AG04449 (cell line): ENCODE measurements at regions not wholly inside any gene's neighbourhood (a gene's known extent, or its start where the extent isn't known, plus 50 kb on each side); places are given as distances from the start of the nearest gene placed in this dataset.

Source experiments
- CTCF ChIA-PET: fragments of 350-600 bp; formaldehyde crosslinking; extraction: SDS; loops from one replicate; lab custom pipeline; 2021; ENCODE audit warnings: antibody characterized with exemption; lab: Yijun Ruan, JAX
- POLR2A ChIA-PET: fragments of 400-600, 350-600 bp; formaldehyde crosslinking; extraction: SDS; loops from one replicate; lab custom pipeline; 2020; ENCODE audit warnings: antibody characterized with exemption, inconsistent platforms; lab: Yijun Ruan, JAX
- DNase-seq: peaks from one replicate; pipeline ENCODE4 v3.0.0-alpha.2; 2010; ENCODE audit warnings: low read depth, low spot score
- H3K4me3 ChIP-seq: 2 replicates; pipeline ENCODE4 v1.5.1; 2011; ENCODE audit warnings: low read depth, mild to moderate bottlenecking, control low read depth, low read length
- TF ChIP-seq, protein P1 (sequence below): IDR thresholded peaks from one replicate; pipeline ENCODE4 v1.5.1; 2011; ENCODE audit warnings: mild to moderate bottlenecking, moderate library complexity, low read length, control low read depth, inconsistent platforms; ENCODE audit not compliant: insufficient read depth; ENCODE audit errors: missing control alignments

DNA sequence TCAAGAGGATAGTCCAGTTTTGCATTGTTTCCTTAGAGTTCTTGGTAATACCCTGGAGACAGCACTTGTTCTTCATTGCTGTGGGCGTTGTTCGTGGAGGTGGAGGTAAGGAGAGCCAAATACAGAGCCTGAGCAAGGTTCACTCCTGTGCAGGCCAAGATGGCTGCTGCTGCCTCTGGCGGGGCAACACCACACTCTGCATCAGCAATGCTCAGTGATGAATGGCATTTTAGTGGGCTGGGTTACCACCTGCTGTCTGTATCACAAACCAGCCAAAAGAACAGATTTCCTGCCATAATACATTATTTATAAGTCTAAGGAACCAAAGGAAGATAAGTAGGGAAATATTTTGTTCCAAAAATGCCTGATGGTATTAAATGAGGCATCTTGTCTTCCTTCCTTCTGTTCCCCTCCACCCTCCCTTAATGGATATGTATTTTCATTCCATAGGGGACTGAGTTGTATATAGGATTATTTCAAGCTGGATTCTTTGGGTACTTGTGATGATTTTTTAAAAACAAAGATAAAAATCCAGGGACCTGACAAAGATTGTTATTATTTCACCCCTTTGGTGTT, 61.6 kb upstream of the LIMCH1 start:
- CTCF ChIA-PET = no interaction called here
- H3K4me3 ChIP-seq = no peak overlapping the region
- TF ChIP-seq, protein P1, sequence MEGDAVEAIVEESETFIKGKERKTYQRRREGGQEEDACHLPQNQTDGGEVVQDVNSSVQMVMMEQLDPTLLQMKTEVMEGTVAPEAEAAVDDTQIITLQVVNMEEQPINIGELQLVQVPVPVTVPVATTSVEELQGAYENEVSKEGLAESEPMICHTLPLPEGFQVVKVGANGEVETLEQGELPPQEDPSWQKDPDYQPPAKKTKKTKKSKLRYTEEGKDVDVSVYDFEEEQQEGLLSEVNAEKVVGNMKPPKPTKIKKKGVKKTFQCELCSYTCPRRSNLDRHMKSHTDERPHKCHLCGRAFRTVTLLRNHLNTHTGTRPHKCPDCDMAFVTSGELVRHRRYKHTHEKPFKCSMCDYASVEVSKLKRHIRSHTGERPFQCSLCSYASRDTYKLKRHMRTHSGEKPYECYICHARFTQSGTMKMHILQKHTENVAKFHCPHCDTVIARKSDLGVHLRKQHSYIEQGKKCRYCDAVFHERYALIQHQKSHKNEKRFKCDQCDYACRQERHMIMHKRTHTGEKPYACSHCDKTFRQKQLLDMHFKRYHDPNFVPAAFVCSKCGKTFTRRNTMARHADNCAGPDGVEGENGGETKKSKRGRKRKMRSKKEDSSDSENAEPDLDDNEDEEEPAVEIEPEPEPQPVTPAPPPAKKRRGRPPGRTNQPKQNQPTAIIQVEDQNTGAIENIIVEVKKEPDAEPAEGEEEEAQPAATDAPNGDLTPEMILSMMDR = no peak
- POLR2A ChIA-PET = no interaction called here
- no peak for DNase-seq

DNA sequence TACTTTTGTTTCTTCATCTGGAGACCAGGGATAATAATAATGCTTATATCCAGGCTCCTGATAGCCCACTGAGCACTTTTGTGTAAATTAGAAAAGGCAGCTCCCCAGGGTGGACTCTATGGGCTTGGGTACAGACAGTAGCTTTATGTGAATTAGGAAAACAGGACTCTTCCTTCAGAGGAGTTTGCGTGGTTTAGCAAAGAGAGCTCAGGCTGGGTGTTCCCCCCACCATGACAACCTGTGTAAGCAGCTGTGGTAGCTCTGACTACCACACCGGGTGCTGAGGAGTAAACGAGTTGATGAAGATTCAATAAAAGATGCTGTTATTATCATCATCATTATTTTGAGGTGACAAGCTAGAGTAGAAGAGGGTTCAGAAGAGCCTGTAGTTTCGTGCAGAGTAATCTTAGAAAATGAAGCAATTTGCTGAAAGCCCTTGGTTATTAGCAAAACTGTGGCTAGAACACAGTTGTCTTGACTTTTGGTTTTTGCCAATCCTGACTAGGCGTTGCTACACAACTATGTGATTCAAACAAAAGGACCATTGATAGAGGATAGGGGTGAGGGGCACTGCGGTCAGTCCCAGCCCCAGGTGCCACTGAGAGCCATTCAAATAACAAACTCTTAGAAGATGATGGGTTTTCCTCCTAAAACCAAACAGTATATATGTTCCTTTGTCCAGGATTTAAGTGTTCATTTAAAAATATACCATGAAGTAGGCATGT, 60.6 kb upstream of the LIMCH1 start:
- ChIA-PET POLR2A (no interaction called here), CTCF (interaction anchor here (1.3 kb wide), 1 partner anchor 18 kb away, joined by 3 read pairs; no protein-coding TSS in a partner anchor)
- no peak overlapping the region for H3K4me3 ChIP-seq
- TF ChIP-seq, protein P1 = no peak
- no peak for DNase-seq

GRCh38 chr4:41478518-41478917, 59.4 kb upstream of the LIMCH1 start:
- POLR2A ChIA-PET = no interaction called here
- CTCF ChIA-PET = no interaction called here
- TF ChIP-seq, protein P1 = no peak
- H3K4me3 ChIP-seq = no peak overlapping the region
- DNase-seq = no peak

DNA sequence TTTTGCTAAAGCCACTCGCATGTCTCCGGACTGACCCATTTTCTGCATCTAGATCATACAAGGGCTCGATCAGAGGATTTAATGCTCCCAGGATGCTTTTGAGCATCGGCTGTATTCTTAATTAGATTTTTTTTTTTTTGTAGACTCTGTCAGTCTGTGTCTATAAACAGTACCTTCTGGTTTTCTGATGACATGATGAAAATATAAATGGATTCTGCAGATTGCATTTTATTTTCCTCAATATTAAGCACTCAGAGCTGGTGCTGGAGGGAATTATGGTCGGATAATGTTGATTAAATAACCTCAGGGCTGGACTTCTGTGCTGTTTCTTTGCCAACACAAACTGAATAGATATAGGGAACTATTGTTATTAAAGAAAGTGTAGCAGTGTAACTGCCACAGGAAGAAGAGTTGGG, 57.1 kb upstream of the LIMCH1 start:
- ChIA-PET POLR2A (interaction anchor here (0.6 kb wide), 1 partner anchor 201 kb away, joined by 6 read pairs; no protein-coding TSS in a partner anchor), CTCF (no interaction called here)
- H3K4me3 ChIP-seq = no peak overlapping the region
- DNase-seq = no peak
- TF ChIP-seq, protein P1 = no peak

DNA sequence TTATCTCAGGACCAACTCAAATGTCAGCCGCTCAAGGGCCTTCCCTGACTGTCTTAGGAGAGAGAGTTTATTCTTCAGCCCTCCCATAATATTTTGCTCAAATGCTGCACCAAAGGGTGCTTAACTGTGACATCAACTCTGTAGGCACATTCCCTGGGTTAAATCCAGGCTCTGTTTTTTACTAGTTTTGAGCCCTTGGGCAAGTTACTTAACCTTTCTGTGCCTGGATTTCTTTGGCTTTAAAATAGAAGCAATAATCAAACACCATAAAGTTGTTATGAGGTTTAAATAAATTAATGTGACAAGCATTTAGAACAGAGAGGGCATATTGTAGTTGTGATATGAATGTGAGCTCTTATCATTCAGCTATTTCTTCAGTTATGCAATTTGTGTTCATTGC, 54.2 kb upstream of the LIMCH1 start:
- TF ChIP-seq, protein P1 = no peak
- H3K4me3 ChIP-seq = no peak overlapping the region
- POLR2A ChIA-PET = no interaction called here
- CTCF ChIA-PET = no interaction called here
- no peak for DNase-seq

DNA sequence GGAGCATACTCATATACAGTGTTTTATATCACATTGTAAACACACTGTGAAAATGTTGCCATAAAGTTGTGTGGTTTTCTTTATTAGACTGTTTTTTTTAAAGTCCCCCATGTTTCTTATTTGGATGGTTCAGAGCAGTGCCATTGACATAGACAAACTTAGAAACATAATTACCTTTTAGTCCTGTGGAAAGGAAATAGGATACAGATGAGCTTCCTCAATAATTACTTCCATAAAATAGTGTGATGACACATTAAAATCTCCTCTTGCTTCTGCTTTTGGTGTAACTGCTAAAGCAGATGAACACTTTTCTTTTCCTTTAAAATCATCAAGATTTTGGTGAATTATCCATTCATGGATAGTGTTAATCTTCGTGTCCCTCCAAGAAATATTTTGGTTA, 52.9 kb upstream of the LIMCH1 start:
- ChIA-PET POLR2A (no interaction called here), CTCF (no interaction called here)
- no peak for DNase-seq
- no peak overlapping the region for H3K4me3 ChIP-seq
- TF ChIP-seq, protein P1 = no peak
